ENCODE measurements at regions not wholly inside any gene's neighbourhood (a gene's known extent, or its start where the extent isn't known, plus 50 kb on each side); places are given as distances from the start of the nearest gene placed in this dataset.
"Not testable (repeated sequence)": the region's sequence is repeated elsewhere in the genome, so short reads cannot be mapped to it uniquely, and the experiment has no call there.

DNA sequence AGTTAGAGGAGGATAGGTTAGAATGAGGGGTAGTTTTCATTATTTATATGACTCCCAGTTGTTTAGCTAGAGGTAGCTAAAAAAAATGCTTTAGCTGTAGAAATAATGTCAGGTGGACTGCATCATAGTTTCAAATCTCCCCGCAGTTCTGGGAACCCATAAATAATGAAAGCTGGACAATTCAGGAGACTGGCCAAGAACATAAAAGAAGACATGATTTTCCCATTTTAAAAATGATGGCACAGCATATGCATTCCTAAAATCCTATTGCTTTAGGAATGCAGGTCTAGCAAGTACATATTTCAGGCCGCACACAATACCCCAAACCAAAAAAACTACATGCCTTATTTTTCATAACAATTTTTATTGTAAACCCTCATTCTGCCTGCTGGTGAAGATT lies 143.3 kb downstream of the CTH start:
- no peak for DNase-seq (ENCODE audit: low read depth)

- no peak for DNase-seq (ENCODE audit: low read depth)
These were observed 145.5 kb downstream of the CTH start for GRCh38 chr1:70556541-70556940.

- DNase-seq (ENCODE audit: low read depth), result no peak
These were observed 156.1 kb downstream of the CTH start for GRCh38 chr1:70567167-70567566.

DNA sequence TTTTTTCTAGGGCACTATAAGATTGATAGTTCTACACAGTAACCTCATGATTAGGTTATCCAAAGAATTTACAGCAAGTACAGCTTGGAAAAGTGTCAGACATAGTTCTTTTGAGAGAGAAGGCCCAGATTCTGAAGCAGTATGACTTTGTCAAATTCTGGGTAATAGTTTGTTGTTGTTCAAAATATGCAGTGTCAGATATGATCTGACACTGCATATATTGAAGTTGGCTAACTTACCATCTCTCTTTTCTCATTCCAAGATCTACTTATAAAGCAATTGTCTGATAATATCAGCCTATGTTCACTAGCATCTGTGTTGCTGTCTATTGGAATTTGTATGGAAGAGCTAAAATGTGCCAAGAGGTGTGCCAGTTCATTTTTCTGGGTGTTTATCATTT lies 160.1 kb downstream of the CTH start:
- no peak for DNase-seq (ENCODE audit: low read depth)

GRCh38 chr1:70573317-70573843 lies 162.3 kb downstream of the CTH start:
- DNase-seq (ENCODE audit: low read depth), result no peak

DNA sequence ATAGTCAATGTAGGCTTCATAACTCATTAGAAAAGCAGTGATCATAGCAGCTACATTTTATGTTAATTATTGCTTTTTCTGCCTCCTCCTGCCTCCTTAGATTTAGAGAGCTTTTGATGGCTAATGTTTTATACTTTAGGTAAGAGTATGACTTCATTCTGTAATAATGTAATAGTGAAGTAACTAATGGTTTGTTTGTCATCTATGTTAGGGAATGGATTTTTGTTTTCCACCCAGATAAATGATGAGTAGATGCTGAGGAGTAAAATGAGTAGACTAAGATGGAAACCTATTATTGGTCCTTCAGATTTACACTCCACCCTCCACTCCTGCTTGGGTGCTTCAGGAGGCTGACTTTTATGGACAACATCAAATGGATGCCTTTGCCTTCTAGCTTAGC lies 170.6 kb downstream of the CTH start:
- no peak for DNase-seq (ENCODE audit: low read depth)

- no peak for DNase-seq (ENCODE audit: low read depth)
These were observed 172.5 kb downstream of the CTH start for GRCh38 chr1:70583522-70583921.

GRCh38 chr1:70586046-70586445 lies 175.0 kb downstream of the CTH start:
- no peak for DNase-seq (ENCODE audit: low read depth)

DNA sequence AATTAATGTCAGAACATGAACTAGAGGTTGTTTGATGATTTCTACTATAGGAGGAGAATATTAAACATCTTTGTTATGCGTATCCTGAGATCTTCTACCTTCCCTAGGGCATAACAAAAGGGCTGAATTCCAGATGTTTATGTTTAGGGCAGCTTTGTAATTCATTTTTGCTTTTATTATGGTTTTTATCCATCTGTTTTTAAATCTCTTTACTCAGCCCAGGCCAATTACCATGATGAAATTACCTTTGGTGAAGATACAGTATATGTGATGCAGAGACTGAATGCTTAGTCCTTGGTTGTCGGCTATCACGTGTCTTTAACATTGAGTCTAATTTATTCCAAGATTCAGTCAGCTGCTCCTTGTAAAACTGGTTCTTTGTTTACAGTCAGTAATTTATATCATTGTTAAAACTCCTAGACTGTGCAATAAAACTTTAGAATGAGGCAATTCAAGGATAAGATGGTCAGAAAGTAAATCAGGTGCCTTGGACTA lies 176.9 kb downstream of the CTH start:
- DNase-seq (ENCODE audit: low read depth), result no peak

- DNase-seq (ENCODE audit: low read depth), result not testable (repeated sequence)
These were observed 182.5 kb downstream of the CTH start for GRCh38 chr1:70593551-70593950.

DNA sequence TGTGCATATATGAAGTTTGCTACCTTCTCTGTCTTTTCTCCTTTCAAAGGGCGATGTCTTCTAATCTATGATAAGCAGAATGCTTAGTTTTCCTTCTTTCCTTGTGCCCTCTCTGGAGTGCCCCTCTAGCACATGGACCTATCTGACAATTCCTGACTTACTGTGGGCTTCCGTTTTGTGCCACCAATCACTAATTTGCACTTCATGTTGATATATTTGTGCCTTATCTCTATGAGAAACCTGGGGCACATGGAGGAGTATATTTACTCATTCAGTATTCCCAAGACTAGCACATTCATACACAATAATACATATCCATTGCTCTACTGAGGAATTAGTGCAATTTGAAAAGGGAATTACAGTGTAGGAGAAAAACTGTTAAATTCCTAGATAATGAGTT lies 197.7 kb downstream of the CTH start:
- DNase-seq (ENCODE audit: low read depth), result no peak

DNA sequence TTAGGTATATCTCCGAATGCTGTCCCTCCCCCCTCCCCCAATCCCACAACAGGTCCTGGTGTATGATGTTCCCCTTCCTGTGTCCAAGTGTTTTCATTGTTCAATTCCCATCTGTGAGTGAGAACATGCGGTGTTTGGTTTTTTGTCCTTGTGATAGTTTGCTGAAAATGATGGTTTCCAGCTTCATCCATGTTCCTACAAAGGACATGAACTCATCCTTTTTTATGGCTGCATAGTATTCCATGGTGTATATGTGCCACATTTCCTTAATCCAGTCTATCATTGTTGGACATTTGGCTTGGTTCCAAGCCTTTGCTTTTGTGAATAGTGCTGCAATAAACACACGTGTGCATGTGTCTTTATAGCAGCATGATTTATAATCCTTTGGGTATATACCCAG lies 199.1 kb downstream of the CTH start:
- not testable (repeated sequence) for DNase-seq (ENCODE audit: low read depth)

- no peak for DNase-seq (ENCODE audit: low read depth)
These were observed 205.9 kb downstream of the CTH start for GRCh38 chr1:70616946-70617345.

DNA sequence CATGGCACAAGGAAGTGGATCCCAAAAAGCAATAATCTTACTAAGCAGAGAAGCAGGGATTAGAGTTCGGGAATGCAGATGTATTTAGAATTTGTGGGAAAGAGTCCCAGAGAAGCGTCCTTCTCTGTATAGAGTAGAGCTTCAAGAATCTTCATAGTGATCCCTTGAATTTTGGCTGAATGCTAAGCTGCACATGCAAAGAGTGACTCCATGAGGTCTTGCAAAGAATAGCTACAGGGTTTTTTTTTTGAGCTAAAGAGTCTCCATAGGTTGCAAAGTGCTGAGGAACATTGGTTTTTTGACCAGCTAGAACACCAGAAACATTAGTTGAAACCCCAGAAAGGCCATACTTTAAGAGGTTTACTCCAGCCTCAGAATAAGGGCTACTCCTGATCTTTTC lies 206.7 kb downstream of the CTH start:
- no peak for DNase-seq (ENCODE audit: low read depth)

GRCh38 chr1:70627910-70628309 lies 216.8 kb downstream of the CTH start:
- DNase-seq (ENCODE audit: low read depth), result peak; percentile 1

- DNase-seq (ENCODE audit: low read depth), result no peak
These were observed 217.9 kb downstream of the CTH start for GRCh38 chr1:70628973-70629372.

- no peak for DNase-seq (ENCODE audit: low read depth)
These were observed 221.9 kb downstream of the CTH start for GRCh38 chr1:70633004-70633403.

- no peak for DNase-seq (ENCODE audit: low read depth)
These were observed 224.8 kb downstream of the CTH start for GRCh38 chr1:70635868-70636267.

DNA sequence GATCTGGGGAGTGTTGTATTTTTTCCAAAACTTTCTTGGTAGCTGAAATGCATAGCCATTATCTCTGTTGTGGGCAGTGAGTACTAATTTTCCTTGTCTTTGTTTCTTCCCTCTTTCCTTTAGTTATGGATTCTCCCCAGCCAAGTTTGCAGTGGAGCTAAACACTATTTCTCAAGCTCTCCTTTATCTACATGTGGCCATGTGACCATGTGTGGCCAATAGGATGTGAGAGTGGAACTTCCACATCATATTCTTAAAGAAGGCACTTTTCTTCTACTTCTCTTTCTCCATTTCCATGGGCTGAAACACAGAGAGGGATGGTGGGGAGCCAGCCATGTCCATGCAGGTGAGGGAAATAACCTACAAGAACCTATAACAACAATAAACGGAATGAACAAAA lies 230.8 kb downstream of the CTH start:
- no peak for DNase-seq (ENCODE audit: low read depth)

- DNase-seq (ENCODE audit: low read depth), result no peak
These were observed 245.3 kb downstream of the CTH start for GRCh38 chr1:70656361-70656760.

DNA sequence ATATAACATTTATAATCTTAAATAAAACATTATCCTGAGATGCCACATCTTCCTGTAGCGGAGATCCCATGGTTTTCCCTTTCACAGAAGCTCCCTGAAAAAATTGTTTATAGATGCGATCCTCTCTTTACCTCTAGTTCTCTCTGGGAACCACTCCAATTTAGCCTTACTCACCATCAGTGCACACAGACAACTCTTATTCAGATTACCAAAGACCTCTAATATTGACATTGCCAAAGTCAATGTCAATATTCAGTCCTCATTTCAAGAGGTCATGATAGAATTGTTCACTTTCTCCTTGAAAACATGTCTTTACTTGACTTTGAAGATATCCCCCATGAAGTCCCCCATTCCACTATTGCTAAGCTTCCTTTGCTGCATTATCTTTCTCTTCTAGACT lies 248.8 kb downstream of the CTH start:
- DNase-seq (ENCODE audit: low read depth), result no peak

DNA sequence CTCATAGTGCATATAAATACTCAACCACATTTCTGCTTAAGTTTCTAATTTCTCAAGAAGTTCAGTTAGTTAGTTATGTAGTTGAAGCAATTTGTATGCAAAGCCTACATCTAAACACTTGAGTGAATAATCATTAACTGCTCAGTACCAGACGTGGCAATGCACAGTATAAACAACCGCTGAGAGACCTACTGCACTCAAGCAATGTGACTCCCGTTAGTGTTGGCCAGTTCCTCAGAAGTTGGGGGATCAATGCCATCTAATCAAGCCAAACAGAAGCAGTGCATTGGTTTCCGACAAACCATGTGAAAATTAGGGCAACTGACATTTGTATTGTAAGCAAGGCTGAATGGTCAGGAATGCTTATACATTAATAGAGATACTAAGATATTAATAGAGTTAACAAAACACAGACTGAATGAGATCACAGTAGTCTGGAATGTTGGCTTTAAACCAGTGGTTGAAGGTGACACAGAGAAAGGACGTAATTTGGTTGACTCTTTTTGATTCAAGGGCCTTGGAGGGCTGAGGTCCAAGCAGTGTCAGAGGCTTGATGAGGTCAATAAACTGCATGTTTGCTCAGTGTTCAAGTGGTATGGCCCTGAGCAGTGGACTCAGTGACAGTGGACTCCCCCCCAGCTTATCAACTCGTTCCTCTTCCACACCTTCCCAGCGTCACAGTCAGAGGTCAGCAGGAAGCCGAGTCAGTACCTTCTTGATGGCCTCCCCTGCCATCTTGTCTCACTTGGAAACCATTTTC lies 255.5 kb downstream of the CTH start:
- no peak for DNase-seq (ENCODE audit: low read depth)

DNA sequence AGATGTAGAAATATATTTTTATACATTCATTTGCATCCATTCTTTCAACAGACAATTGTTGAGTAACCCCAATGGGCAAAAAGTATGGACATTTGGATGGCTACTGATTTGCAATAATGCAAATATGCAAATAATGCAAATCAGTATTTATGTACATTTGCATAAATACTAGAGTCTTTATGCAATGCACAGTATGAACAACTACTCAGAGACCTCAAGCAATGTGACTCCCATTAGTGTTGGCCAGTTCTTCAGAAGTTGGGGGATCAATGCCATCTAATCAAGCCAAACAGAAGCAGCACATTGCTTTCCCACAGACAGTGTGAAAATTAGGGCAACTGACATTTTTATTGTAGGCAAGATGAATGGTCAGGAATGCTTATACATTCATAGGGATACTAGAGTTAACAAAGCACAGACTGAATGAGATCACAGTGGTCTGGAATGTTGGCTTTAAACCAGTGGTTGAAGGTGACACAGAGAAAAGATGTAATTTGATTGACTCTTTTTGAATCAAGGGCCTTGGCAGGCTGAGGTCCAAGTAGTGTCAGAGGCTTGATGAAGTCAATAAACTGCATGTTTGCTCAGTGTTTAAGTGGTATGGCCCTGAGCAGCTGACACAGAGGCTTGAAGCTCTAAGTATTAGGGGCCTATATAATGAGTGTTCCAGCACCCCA lies 256.6 kb downstream of the CTH start:
- DNase-seq (ENCODE audit: low read depth), result no peak
